Trophoblast cell (in vitro differentiated cells and primary cell): ENCODE measurements at regions not wholly inside any gene's neighbourhood (a gene's known extent, or its start where the extent isn't known, plus 50 kb on each side); places are given as distances from the start of the nearest gene placed in this dataset.
A peak's percentile ranks its signal among the peaks of the same experiment; 100 is the strongest.

Experiments
- DNase-seq, 2 donors: peaks; one replicate each; pipeline ENCODE4 v3.0.0-alpha.2; 2016
- H2AFZ ChIP-seq: 2 replicates; pipeline ENCODE4 v1.6.1; 2013; ENCODE audit warnings: low read length, moderate library complexity, mild to moderate bottlenecking; ENCODE audit not compliant: insufficient read depth, poor library complexity
- H2AK5ac ChIP-seq: 2 replicates; pipeline ENCODE4 v1.6.1; 2013; ENCODE audit warnings: mild to moderate bottlenecking, low read length
- H2BK120ac ChIP-seq: 2 replicates; pipeline ENCODE4 v1.6.1; 2013; ENCODE audit warnings: low read length, mild to moderate bottlenecking, moderate library complexity; ENCODE audit not compliant: insufficient read depth, poor library complexity
- H2BK12ac ChIP-seq: 2 replicates; pipeline ENCODE4 v1.6.1; 2013; ENCODE audit warnings: mild to moderate bottlenecking, low read length, moderate library complexity
- H2BK5ac ChIP-seq: 2 replicates; pipeline ENCODE4 v1.6.1; 2013; ENCODE audit warnings: low read length, low read depth, moderate library complexity, mild to moderate bottlenecking; ENCODE audit not compliant: poor library complexity
- H3K14ac ChIP-seq: 2 replicates; pipeline ENCODE4 v1.6.1; 2013; ENCODE audit warnings: mild to moderate bottlenecking, low read length
- H3K18ac ChIP-seq: 2 replicates; pipeline ENCODE4 v1.6.1; 2013; ENCODE audit warnings: mild to moderate bottlenecking, low read length
- H3K23ac ChIP-seq: 2 replicates; pipeline ENCODE4 v1.6.1; 2013; ENCODE audit warnings: low read length
- H3K27ac ChIP-seq: 2 replicates; pipeline ENCODE4 v1.5.1; 2013; ENCODE audit warnings: low read depth, mild to moderate bottlenecking, inconsistent platforms, low read length, moderate library complexity
- H3K27me3 ChIP-seq: 2 replicates; pipeline ENCODE4 v1.6.1; 2013; ENCODE audit warnings: inconsistent platforms, mild to moderate bottlenecking, low read length, moderate library complexity; ENCODE audit not compliant: insufficient read depth
- H3K36me3 ChIP-seq, 2 experiments: 1 replicate in 1 of 2; 2 replicates in 1 of 2; pipeline ENCODE4 v1.6.1; 2013; ENCODE audit warnings: low read length in 2 of 2, mild to moderate bottlenecking in 2 of 2, moderate library complexity in 1 of 2; ENCODE audit not compliant: insufficient read depth in 2 of 2, control insufficient read depth in 1 of 2
- H3K4ac ChIP-seq: 2 replicates; pipeline ENCODE4 v1.6.1; 2013; ENCODE audit warnings: low read depth, mild to moderate bottlenecking, low read length, moderate library complexity
- H3K4me1 ChIP-seq, 2 experiments: 1 replicate in 1 of 2; 2 replicates in 1 of 2; pipeline ENCODE4 v1.6.1; 2013; ENCODE audit warnings: low read length in 2 of 2, mild to moderate bottlenecking in 2 of 2, moderate library complexity in 1 of 2; ENCODE audit not compliant: insufficient read depth in 2 of 2, control insufficient read depth in 1 of 2
- H3K4me2 ChIP-seq: 2 replicates; pipeline ENCODE4 v1.6.1; 2013; ENCODE audit warnings: inconsistent platforms, mild to moderate bottlenecking, low read length, moderate library complexity
- H3K4me3 ChIP-seq: 2 replicates; pipeline ENCODE4 v1.5.1; 2013; ENCODE audit warnings: mild to moderate bottlenecking, low read depth, low read length, inconsistent platforms
- H3K79me1 ChIP-seq: one replicate; pipeline ENCODE4 v1.6.1; 2013; ENCODE audit warnings: low read length
- H3K79me2 ChIP-seq: 2 replicates; pipeline ENCODE4 v1.6.1; 2013; ENCODE audit warnings: low read length, mild to moderate bottlenecking; ENCODE audit not compliant: control insufficient read depth, insufficient read depth, poor library complexity
- H3K9ac ChIP-seq: 2 replicates; pipeline ENCODE4 v1.6.1; 2013; ENCODE audit warnings: mild to moderate bottlenecking, low read length
- H3K9me3 ChIP-seq: 2 replicates; pipeline ENCODE4 v1.6.1; 2013; ENCODE audit warnings: low read depth, mild to moderate bottlenecking, control low read depth, inconsistent platforms, low read length; ENCODE audit not compliant: insufficient read depth
- H4K12ac ChIP-seq: 2 replicates; pipeline ENCODE4 v1.6.1; 2013; ENCODE audit warnings: low read depth, mild to moderate bottlenecking, low read length, moderate library complexity
- H4K8ac ChIP-seq: 2 replicates; pipeline ENCODE4 v1.6.1; 2013; ENCODE audit warnings: low read depth, mild to moderate bottlenecking, low read length, moderate library complexity
- H4K91ac ChIP-seq: one replicate; pipeline ENCODE4 v1.6.1; 2013; ENCODE audit warnings: low read depth, mild to moderate bottlenecking, low read length, moderate library complexity
- WGBS: extraction: QIAGEN DNeasy Blood & Tissue Kit; methylation state at CpG from one replicate; pipeline ENCODE4 v1.1.7; 2013; ENCODE audit warnings: missing lambda C conversion rate; ENCODE audit not compliant: insufficient read length, insufficient coverage; ENCODE audit errors: extremely low coverage; 5-methylcytosine and 5-hydroxymethylcytosine counted together

DNA sequence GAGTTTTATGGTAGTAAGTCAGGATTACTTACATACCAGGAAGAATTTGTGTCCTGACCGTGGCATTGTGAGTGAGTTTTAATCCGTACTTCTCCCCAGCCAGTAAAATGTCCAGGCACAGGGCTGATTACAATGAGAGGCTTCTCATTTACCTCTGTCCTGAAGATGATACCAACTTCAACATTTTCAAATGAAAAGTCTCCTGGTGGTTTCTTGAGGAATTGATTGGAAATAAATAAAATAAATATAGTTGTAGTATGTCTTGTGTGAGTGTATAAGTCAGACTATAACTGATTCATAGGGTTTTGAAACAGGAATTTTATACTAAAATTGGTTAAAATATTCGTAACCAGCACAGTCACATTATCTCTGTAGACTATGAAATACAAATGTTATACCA is 382.5 kb downstream of the ETS1 start:
- Histone ChIP-seq H3K27ac (no peak overlapping the region), H3K4me1 (peaks cover 13 to 21% of the 10 kb centered on the region in 2 experiments), H2AK5ac (no peak overlapping the region), H3K79me1 (peaks cover 36% of the 10 kb centered on the region), H2BK12ac (no peak overlapping the region), H4K8ac (no peak overlapping the region), H3K23ac (no peak overlapping the region), H3K14ac (no peak overlapping the region), H3K4me2 (no peak overlapping the region), H2AFZ (no peak overlapping the region), H3K4me3 (no peak overlapping the region), H2BK120ac (no peak overlapping the region), H4K91ac (no peak overlapping the region), H3K4ac (no peak overlapping the region), H2BK5ac (no peak overlapping the region), H4K12ac (no peak overlapping the region), H3K27me3 (no peaks in the 10 kb centered on the region), H3K9ac (no peak overlapping the region), H3K36me3 (no peaks in the 10 kb centered on the region), H3K18ac (no peak overlapping the region), H3K79me2 (peaks cover 8% of the 10 kb centered on the region), H3K9me3 (peaks cover 2% of the 10 kb centered on the region)
- DNase-seq = no peak
- WGBS = no CpG with 5 or more reads among the region's 3 CpGs

GRCh38 chr11:128201801-128202200 is 385.6 kb downstream of the ETS1 start:
- peaks cover 4 to 10% of the 10 kb centered on the region in 2 experiments for H3K4me1 ChIP-seq
- peak overlapping the region; percentile 58 for H4K8ac ChIP-seq
- no peak for DNase-seq
- no CpG with 5 or more reads among the region's 4 CpGs for WGBS
- peak overlapping the region; percentile 96 for H2BK12ac ChIP-seq
- no peak overlapping the region for H3K23ac ChIP-seq
- no peak overlapping the region for H3K4me2 ChIP-seq
- no peak overlapping the region for H4K12ac ChIP-seq
- peak overlapping the region; percentile 23 for H2AFZ ChIP-seq
- peak overlapping the region; percentile 87 for H2AK5ac ChIP-seq
- H3K18ac ChIP-seq = no peak overlapping the region
- H3K4ac ChIP-seq = peak overlapping the region; percentile 67
- no peak overlapping the region for H3K9ac ChIP-seq
- H3K79me2 ChIP-seq = peaks cover 2% of the 10 kb centered on the region
- H3K27me3 ChIP-seq = no peaks in the 10 kb centered on the region
- H3K4me3 ChIP-seq = no peak overlapping the region
- H3K9me3 ChIP-seq = peaks cover 2% of the 10 kb centered on the region
- no peaks in the 10 kb centered on the region for H3K36me3 ChIP-seq
- H2BK5ac ChIP-seq = peak overlapping the region; percentile 49
- peak overlapping the region; percentile 61 for H3K27ac ChIP-seq
- H3K79me1 ChIP-seq = peaks cover 22% of the 10 kb centered on the region
- H4K91ac ChIP-seq = peak overlapping the region; percentile 97
- peak overlapping the region; percentile 44 for H2BK120ac ChIP-seq
- peak overlapping the region; percentile 29 for H3K14ac ChIP-seq

GRCh38 chr11:128201009-128201408 is 386.3 kb downstream of the ETS1 start:
- H4K12ac ChIP-seq = no peak overlapping the region
- no peak overlapping the region for H3K27ac ChIP-seq
- H3K4ac ChIP-seq = no peak overlapping the region
- no peak overlapping the region for H4K91ac ChIP-seq
- H3K14ac ChIP-seq = no peak overlapping the region
- peaks cover 17% of the 10 kb centered on the region for H3K79me1 ChIP-seq
- H3K18ac ChIP-seq = no peak overlapping the region
- no peak overlapping the region for H3K4me3 ChIP-seq
- H3K9me3 ChIP-seq = no peaks in the 10 kb centered on the region
- no CpG with 5 or more reads among the region's 5 CpGs for WGBS
- H3K9ac ChIP-seq = no peak overlapping the region
- H2BK120ac ChIP-seq = no peak overlapping the region
- no peak overlapping the region for H4K8ac ChIP-seq
- no peak for DNase-seq
- H3K79me2 ChIP-seq = peaks cover 2% of the 10 kb centered on the region
- H3K4me2 ChIP-seq = no peak overlapping the region
- peaks cover 4 to 10% of the 10 kb centered on the region in 2 experiments for H3K4me1 ChIP-seq
- H2AK5ac ChIP-seq = no peak overlapping the region
- H2AFZ ChIP-seq = no peak overlapping the region
- no peak overlapping the region for H2BK5ac ChIP-seq
- no peak overlapping the region for H3K23ac ChIP-seq
- no peaks in the 10 kb centered on the region for H3K36me3 ChIP-seq
- H2BK12ac ChIP-seq = no peak overlapping the region
- H3K27me3 ChIP-seq = no peaks in the 10 kb centered on the region

- Histone ChIP-seq H3K4me1 (peaks cover 4 to 10% of the 10 kb centered on the region in 2 experiments), H4K8ac (no peak overlapping the region), H3K9ac (no peak overlapping the region), H3K4ac (no peak overlapping the region), H2BK12ac (peak overlapping the region; percentile 37), H2BK5ac (no peak overlapping the region), H3K36me3 (no peaks in the 10 kb centered on the region), H4K91ac (peak overlapping the region; percentile 26), H3K9me3 (no peaks in the 10 kb centered on the region), H2AK5ac (no peak overlapping the region), H3K23ac (no peak overlapping the region), H3K14ac (no peak overlapping the region), H3K4me3 (no peak overlapping the region), H3K79me2 (peaks cover 2% of the 10 kb centered on the region), H2BK120ac (peak overlapping the region; percentile 36), H3K27ac (no peak overlapping the region), H4K12ac (no peak overlapping the region), H3K79me1 (peaks cover 15% of the 10 kb centered on the region), H3K4me2 (no peak overlapping the region), H3K27me3 (no peaks in the 10 kb centered on the region), H2AFZ (no peak overlapping the region), H3K18ac (no peak overlapping the region)
- WGBS = no CpG with 5 or more reads among the region's 4 CpGs
- no peak for DNase-seq
Measured at GRCh38 chr11:128200467-128200866, 386.9 kb downstream of the ETS1 start.
